Common myeloid progenitor, CD34-positive (primary cell): ENCODE measurements at regions not wholly inside any gene's neighbourhood (a gene's known extent, or its start where the extent isn't known, plus 50 kb on each side); places are given as distances from the start of the nearest gene placed in this dataset.

Source experiments
- CTCF ChIA-PET: fragments of 350-600 bp; sonication (Branson Sonifier 250); formaldehyde crosslinking; loops from one replicate; lab custom pipeline; 2021; ENCODE audit warnings: antibody characterized with exemption; lab: Charles Lee
- POLR2A ChIA-PET: fragments of 350-600 bp; sonication (Branson Sonifier 250); formaldehyde crosslinking; loops from one replicate; lab custom pipeline; 2021; ENCODE audit warnings: antibody characterized with exemption; lab: Charles Lee
- DNase-seq, 3 donors: peaks; one replicate each; pipeline versions ENCODE4 v3.0.0 to v3.0.0-alpha.2; 2013
- H3K27ac ChIP-seq, 2 experiments: 1 replicate in 1 of 2; 2 replicates in 1 of 2; pipeline ENCODE4 v1.7.0; 2013; ENCODE audit warnings: inconsistent platforms in 2 of 2, low read length in 2 of 2, mild to moderate bottlenecking in 2 of 2, low read depth in 1 of 2, moderate library complexity in 1 of 2; ENCODE audit not compliant: severe bottlenecking in 2 of 2, insufficient read depth in 1 of 2, poor library complexity in 1 of 2
- H3K27me3 ChIP-seq, 5 experiments: replicated peaks in 2 of 5; 1 replicate in 3 of 5; 2 replicates in 2 of 5; pipeline versions ENCODE4 v1.6.1 to v1.7.0; 2013; ENCODE audit warnings: low read length in 4 of 5, mild to moderate bottlenecking in 2 of 5, moderate library complexity in 2 of 5, inconsistent platforms in 1 of 5; ENCODE audit not compliant: insufficient read depth in 5 of 5, control insufficient read depth in 4 of 5
- H3K36me3 ChIP-seq, 4 experiments: 1 replicate in 2 of 4; 2 replicates in 2 of 4; pipeline versions ENCODE4 v1.6.1 to v1.7.0; 2013; ENCODE audit warnings: low read length in 3 of 4, control low read depth in 1 of 4, mild to moderate bottlenecking in 1 of 4; ENCODE audit not compliant: control insufficient read depth in 4 of 4, insufficient read depth in 4 of 4
- H3K4me1 ChIP-seq, 4 experiments: 1 replicate in 3 of 4; 2 replicates in 1 of 4; pipeline versions ENCODE4 v1.6.1 to v1.7.1; 2013; ENCODE audit warnings: low read length in 3 of 4, mild to moderate bottlenecking in 3 of 4, control low read depth in 1 of 4, inconsistent platforms in 1 of 4, moderate library complexity in 1 of 4; ENCODE audit not compliant: control insufficient read depth in 4 of 4, insufficient read depth in 4 of 4; ENCODE audit errors: control extremely low read depth in 1 of 4
- H3K4me3 ChIP-seq, 7 experiments: 1 replicate in 4 of 7; 2 replicates in 3 of 7; pipeline versions ENCODE4 v1.5.1 to v1.7.0; 2013; ENCODE audit warnings: mild to moderate bottlenecking in 7 of 7, low read length in 6 of 7, moderate library complexity in 6 of 7, inconsistent platforms in 2 of 7, low read depth in 2 of 7, control low read depth in 1 of 7; ENCODE audit not compliant: insufficient read depth in 4 of 7, control insufficient read depth in 1 of 7; ENCODE audit errors: extremely low read depth in 1 of 7
- H3K9me3 ChIP-seq, 5 experiments: 1 replicate in 4 of 5; 2 replicates in 1 of 5; pipeline versions ENCODE4 v1.6.1 to v1.7.1; 2013; ENCODE audit warnings: low read length in 4 of 5, mild to moderate bottlenecking in 2 of 5, inconsistent platforms in 1 of 5, low read depth in 1 of 5, moderate library complexity in 1 of 5; ENCODE audit not compliant: control insufficient read depth in 4 of 5, insufficient read depth in 2 of 5; ENCODE audit errors: control extremely low read depth in 1 of 5
- WGBS: methylation state at CpG from one replicate; pipeline ENCODE4 v1.1.5; 2013; ENCODE audit not compliant: insufficient coverage; 5-methylcytosine and 5-hydroxymethylcytosine counted together

DNA sequence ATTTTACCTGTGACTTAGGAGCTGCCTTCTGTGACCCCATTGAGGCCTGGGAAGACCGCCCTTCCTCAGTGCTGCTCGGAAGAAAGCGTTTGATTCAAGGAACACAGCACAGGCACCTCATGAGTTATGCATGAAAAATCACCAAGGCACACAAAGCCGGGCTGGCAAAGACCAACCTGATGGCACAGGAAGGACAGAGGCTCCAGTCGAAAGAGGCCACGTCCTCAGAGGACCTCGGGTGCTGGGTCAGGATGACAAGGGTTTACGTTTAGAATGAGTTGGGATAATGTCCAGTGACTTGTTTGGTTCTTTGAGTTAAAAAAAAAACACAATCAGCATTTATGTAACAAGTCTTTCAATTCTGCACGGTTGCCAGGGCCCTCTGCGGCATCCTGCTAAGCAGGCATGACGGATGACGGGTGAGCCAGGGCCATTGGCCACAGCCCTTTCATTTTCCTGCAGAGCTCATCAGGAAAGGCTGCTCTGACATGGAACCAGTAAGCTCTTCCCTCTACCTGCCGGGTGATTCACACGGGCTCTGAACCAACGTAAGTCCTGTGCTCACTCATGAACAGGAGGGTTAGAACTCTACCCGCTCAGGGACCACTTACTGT, 112.8 kb downstream of the DACT2 start:
- no peak for DNase-seq
- no peaks in the 10 kb centered on the region for H3K4me1 ChIP-seq
- no peak overlapping the region for H3K4me3 ChIP-seq
- 97% methylated on average over 14 of the region's 16 CpGs for WGBS
- CTCF ChIA-PET, result no interaction called here
- POLR2A ChIA-PET, result no interaction called here
- H3K9me3 ChIP-seq, result peaks cover 0 to 4% (median 2%) of the 10 kb centered on the region in 5 experiments
- no peak overlapping the region for H3K27ac ChIP-seq
- H3K27me3 ChIP-seq, result peaks cover 0 to 4% (median 0%) of the 10 kb centered on the region in 5 experiments
- no peaks in the 10 kb centered on the region for H3K36me3 ChIP-seq

DNA sequence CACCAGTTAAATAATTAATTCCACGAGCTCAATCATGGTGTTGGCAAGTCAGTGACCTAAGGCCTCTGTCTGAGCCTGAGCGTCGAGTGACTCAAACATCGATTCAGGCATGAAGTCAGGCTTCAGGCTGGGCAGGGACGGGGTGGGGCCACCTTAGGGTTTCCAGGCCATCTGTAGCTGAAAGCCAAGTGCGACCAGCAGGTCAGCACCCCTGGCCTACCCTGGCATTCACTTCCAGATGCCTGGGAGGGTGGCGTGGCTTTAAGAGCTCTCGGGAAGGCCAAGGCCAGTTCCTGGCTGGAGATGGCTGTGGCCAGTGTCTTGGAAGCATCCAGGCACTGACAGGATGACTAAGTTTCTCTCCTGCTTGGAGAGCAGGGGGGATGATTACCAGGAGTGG, 113.4 kb downstream of the DACT2 start:
- ChIA-PET POLR2A (no interaction called here), CTCF (no interaction called here)
- no peak for DNase-seq
- no peak overlapping the region for H3K4me3 ChIP-seq
- H3K27me3 ChIP-seq, result peaks cover 0 to 4% (median 0%) of the 10 kb centered on the region in 5 experiments
- no peak overlapping the region for H3K27ac ChIP-seq
- no peaks in the 10 kb centered on the region for H3K36me3 ChIP-seq
- peaks cover 0 to 4% (median 2%) of the 10 kb centered on the region in 5 experiments for H3K9me3 ChIP-seq
- H3K4me1 ChIP-seq, result no peaks in the 10 kb centered on the region
- 96% methylated on average over 7 of the region's 8 CpGs for WGBS

DNA sequence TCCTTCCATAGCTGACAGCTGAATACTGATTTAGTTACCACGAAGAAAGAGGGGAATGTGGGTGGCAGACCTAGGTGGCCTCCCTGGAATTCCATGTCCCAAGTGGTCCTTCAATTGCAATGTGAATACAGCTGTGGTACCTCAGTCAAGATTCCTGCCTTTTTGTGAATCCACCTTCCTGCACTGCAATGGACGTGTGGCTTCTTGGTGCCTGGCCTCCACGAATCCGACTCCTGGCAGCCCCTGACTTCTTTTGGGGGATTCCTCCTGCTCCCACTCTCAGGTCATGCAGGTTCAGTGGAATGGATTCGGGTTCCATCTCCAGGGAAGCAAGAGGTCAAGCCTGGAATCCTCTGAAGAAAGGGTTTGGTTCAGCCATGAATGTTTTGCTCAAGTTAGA, 117.8 kb downstream of the DACT2 start:
- ChIA-PET CTCF (no interaction called here), POLR2A (no interaction called here)
- Histone ChIP-seq H3K4me3 (no peak overlapping the region), H3K36me3 (no peaks in the 10 kb centered on the region), H3K27ac (no peak overlapping the region), H3K9me3 (peaks cover 0 to 4% (median 2%) of the 10 kb centered on the region in 5 experiments), H3K27me3 (peaks cover 0 to 8% (median 2%) of the 10 kb centered on the region in 5 experiments), H3K4me1 (no peaks in the 10 kb centered on the region)
- WGBS, result 96% methylated on average over 3 of the region's 5 CpGs
- DNase-seq, result no peak

DNA sequence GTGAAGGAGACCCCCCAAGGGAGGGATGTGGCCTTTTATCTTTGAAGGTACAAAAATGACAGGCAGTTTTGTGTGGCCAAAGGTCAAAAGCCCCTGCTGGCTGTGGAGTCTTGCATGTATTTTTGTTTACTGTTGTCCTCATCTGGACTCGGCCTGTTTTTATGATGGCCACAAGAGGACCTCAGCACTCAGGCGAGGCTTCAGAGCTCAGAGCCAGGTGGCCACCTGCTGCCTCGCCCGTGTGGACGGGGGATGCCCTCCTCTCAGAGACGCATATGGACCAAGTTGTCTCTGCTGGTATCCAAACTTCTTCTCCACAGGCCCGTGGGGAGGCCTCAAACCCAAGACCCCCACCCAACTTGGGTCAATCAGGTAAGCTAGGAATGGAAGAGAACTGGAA, 118.2 kb downstream of the DACT2 start:
- Histone ChIP-seq H3K4me1 (no peaks in the 10 kb centered on the region), H3K27me3 (peaks cover 0 to 8% (median 4%) of the 10 kb centered on the region in 5 experiments), H3K4me3 (no peak overlapping the region), H3K9me3 (peaks cover 0 to 4% (median 2%) of the 10 kb centered on the region in 5 experiments), H3K27ac (no peak overlapping the region), H3K36me3 (no peaks in the 10 kb centered on the region)
- no peak for DNase-seq
- CTCF ChIA-PET, result no interaction called here
- 78% methylated on average over 4 of the region's 7 CpGs for whole genome bisulfite sequencing
- POLR2A ChIA-PET, result no interaction called here

DNA sequence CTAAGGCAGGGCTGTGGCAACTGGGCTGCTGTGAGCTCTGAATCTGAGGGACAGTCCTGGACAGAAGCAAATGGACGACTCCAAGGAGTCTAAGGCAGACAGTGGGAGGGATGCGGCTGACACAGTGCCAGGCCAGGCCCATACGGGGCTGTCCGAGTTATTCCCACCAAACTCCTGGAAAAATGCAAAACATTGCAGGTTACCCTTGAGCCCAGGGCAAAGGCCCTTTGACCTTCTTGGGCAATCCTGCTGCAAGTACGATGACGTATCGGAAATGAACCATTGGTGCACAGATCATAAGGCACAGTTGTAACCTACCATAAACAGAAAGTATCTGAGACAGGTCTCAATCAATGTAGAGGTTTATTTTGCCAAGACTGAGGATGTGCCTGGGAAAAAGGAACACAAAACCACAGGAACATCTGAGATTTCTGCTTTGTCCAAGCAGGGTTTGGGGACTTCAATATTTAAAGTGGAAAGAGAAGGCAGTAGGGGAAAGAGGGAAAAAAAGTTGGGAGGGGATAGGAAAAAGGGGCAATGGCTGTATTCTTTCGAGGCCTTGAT, 118.9 kb downstream of the DACT2 start:
- peaks cover 0 to 8% (median 4%) of the 10 kb centered on the region in 5 experiments for H3K27me3 ChIP-seq
- no peak overlapping the region for H3K27ac ChIP-seq
- H3K4me1 ChIP-seq, result no peaks in the 10 kb centered on the region
- POLR2A ChIA-PET, result no interaction called here
- no peak for DNase-seq
- no peak overlapping the region for H3K4me3 ChIP-seq
- CTCF ChIA-PET, result no interaction called here
- H3K9me3 ChIP-seq, result peaks cover 0 to 4% (median 2%) of the 10 kb centered on the region in 5 experiments
- no peaks in the 10 kb centered on the region for H3K36me3 ChIP-seq
- WGBS, result 92% methylated on average over 7 of the region's 8 CpGs

DNA sequence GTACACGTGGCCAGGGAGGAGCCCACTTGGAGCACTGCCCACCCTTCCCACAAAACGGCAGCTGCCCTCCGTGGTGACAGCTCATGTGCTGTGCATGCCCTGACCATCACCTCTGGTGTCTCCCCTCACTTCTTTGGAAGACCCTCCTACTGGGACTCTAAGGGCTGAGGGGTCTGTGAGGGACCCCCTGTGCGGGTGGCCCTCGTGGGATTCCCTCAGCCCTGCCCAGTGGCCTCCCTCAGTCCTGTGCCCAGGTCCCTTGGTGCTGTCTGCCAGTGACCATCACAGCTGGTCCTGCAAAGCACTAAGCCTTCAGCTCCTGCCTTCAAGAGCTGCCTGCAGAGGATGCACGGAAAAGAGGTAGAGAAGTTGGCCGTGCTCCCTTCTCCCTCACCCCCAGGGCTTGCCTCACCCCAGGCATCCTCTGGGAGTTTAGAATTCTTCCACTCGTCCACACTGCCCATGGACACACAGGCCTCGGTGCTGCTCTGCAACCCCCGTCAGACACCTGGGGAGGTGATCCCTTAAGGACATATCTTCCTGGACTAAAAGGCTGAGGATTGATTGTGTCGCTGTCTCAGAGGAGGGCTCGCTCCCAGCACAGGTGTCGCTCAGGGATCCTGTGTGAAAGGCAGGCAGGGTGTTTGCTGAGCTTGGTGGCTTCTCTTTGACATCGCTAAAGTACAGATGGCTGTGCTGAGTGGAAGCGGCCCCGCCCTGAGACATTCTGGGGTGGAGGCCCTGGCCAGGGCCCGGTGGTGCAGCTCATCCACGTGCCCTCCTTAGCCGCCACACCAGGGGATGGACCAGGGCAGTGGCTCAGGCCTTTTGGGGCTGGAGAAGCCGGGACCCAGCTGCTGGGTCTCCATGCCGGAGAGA, 119.5 kb upstream of the FRMD1 start:
- WGBS, result 92% methylated on average over 19 of the region's 21 CpGs
- Histone ChIP-seq H3K4me3 (no peak overlapping the region), H3K27ac (no peak overlapping the region), H3K4me1 (no peaks in the 10 kb centered on the region), H3K36me3 (no peaks in the 10 kb centered on the region), H3K27me3 (peaks cover 0 to 18% (median 10%) of the 10 kb centered on the region in 5 experiments), H3K9me3 (no peaks in the 10 kb centered on the region)
- CTCF ChIA-PET, result no interaction called here
- POLR2A ChIA-PET, result no interaction called here
- no peak for DNase-seq
